ENCODE measurements at regions not wholly inside any gene's neighbourhood (a gene's known extent, or its start where the extent isn't known, plus 50 kb on each side); places are given as distances from the start of the nearest gene placed in this dataset.

DNA sequence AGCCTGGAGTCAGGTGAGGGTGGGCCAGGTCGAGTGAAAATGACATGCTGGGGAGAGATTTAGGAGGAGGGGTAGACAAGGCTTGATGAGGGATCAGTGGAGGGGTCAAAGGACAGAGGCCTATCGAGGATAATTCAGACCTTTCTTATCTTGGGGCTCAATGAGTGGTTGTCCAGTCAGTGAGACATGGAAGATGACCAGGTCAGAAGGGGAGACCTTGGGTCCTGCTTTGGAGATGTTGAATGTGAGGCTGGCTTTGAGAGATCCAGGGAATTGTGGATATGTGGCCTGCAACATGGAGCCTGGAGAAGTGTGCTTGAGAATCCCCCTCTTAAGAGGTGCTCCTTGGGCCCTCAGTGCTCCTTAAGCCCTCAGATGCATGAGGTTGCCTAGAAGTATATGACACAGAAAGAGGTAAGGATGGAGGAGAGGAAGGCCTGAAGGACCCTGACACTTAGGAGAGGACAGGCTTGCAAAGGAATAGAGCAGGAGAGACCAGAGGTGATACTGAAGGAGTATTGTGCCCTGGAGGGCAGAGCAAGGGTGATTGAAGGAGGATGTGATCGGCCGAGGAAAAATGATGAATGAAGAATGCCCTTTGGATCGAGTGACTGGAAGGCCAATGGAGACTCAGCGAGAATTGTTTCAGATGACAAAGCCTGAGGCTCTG is 129.8 kb upstream of the GPR26 start:
- Mint-ChIP-seq H3K27ac (no peak overlapping the region), H3K36me3 (ENCODE audit: low read depth) (no peaks in the 10 kb centered on the region), H3K4me1 (ENCODE audit: low read depth) (no peaks in the 10 kb centered on the region), H3K9me3 (peaks cover 3% of the 10 kb centered on the region), H3K4me3 (no peak overlapping the region), H3K27me3 (peaks cover 19% of the 10 kb centered on the region)
- DNase-seq, result no peak
- TF ChIP-seq, protein P1, sequence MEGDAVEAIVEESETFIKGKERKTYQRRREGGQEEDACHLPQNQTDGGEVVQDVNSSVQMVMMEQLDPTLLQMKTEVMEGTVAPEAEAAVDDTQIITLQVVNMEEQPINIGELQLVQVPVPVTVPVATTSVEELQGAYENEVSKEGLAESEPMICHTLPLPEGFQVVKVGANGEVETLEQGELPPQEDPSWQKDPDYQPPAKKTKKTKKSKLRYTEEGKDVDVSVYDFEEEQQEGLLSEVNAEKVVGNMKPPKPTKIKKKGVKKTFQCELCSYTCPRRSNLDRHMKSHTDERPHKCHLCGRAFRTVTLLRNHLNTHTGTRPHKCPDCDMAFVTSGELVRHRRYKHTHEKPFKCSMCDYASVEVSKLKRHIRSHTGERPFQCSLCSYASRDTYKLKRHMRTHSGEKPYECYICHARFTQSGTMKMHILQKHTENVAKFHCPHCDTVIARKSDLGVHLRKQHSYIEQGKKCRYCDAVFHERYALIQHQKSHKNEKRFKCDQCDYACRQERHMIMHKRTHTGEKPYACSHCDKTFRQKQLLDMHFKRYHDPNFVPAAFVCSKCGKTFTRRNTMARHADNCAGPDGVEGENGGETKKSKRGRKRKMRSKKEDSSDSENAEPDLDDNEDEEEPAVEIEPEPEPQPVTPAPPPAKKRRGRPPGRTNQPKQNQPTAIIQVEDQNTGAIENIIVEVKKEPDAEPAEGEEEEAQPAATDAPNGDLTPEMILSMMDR (IDR thresholded peaks at IDR 0.05), result no peak
- no peak for ATAC-seq
- ChIA-PET POLR2A (no interaction called here), CTCF (no interaction called here)
- intact Hi-C loops (cut with micrococcal nuclease), result no loop called here

DNA sequence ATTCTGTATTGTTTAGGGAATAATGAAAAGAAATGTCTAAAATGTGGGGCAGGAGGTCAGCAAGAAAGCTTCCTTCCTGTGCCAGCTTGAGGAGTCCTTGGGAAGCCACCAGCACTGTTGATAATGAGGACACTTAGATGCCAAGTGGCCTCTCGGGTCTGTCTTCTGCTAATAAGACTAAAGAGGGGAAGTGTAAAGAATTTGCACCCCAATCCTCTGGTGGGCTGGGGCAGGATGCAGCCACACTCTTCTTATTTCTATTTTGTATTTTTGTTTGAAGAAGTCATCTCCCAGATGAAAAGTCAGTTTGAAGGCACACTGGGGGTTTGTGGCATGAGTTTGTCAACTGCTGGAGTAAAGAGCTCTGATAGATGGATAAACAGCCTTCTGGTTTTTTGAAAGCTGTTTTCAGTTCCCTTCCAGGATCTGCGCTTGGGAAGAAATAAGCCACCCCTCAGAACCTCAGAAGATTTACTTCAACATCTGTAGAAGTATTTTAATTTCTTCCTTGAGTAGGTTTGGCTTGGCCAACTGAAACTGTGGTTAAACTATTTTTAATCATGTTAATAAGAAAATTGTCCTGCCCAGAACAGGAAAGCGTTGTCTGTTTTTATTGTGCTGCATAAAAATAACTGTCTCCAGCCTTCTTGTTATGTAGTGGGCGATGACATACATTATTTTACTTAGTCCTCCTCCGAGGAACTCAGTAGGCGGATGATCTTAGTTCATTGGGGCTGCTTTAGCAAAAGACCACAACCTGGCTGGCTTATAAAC is 128.8 kb upstream of the GPR26 start:
- POLR2A ChIA-PET, result no interaction called here
- TF ChIP-seq, protein P1 (IDR thresholded peaks at IDR 0.05), result no peak
- no peaks in the 10 kb centered on the region for H3K9me3 Mint-ChIP-seq
- H3K27ac Mint-ChIP-seq, result no peak overlapping the region
- peaks cover 13% of the 10 kb centered on the region for H3K27me3 Mint-ChIP-seq
- no peak for DNase-seq
- intact Hi-C loops (cut with micrococcal nuclease), result no loop called here
- no peak overlapping the region for H3K4me3 Mint-ChIP-seq
- H3K36me3 Mint-ChIP-seq (ENCODE audit: low read depth), result no peaks in the 10 kb centered on the region
- H3K4me1 Mint-ChIP-seq (ENCODE audit: low read depth), result no peaks in the 10 kb centered on the region
- CTCF ChIA-PET, result no interaction called here
- ATAC-seq, result no peak

DNA sequence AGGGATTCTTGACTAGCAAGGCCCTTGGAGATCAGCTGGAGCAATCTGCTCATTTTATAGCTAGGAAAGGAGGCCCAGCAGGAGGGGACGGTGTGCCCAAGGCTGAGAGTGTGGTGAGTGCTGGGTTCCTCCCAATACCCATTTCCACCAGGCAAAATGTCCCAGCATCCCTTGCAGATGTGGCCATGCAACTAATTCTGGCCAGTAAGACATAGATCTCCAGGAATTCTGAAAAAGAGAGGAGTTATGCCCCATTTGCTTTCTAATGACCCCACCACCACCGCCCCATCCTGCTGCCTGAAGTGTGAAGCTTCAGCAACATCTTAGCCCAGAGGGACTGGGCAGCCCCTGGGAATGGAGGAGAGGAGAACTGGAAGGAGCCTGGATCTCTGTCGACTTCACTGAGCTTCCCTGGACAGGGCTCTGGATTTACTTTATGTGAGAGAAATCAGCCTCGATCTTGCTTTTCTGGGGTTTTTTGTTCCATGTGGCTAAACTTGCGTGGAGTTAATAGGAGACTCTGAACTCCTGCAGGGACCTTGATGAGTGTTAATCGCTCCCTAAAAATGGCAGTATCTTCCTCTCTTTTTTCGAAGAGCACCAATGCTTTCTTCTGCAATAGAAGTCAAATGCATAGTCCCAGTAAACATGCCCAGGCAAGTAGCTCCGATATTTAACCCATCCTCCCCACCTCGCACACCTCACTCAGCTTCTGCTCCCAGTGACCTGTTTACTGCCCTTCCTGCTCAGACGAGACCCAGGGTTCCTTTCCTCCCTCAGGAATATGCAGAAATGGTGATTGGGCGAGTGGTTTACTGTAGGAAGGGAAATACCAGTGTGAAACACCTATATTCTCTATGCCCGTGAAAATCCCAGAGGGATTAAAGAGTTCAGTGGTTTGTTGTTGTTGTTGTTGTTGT is 127.5 kb upstream of the GPR26 start:
- intact Hi-C loops (cut with micrococcal nuclease), result no loop called here
- no peak for DNase-seq
- Mint-ChIP-seq H3K27ac (no peak overlapping the region), H3K4me3 (no peak overlapping the region), H3K36me3 (ENCODE audit: low read depth) (no peaks in the 10 kb centered on the region), H3K27me3 (peaks cover 9% of the 10 kb centered on the region), H3K9me3 (no peaks in the 10 kb centered on the region), H3K4me1 (ENCODE audit: low read depth) (no peaks in the 10 kb centered on the region)
- TF ChIP-seq, protein P1 (IDR thresholded peaks at IDR 0.05), result no peak
- no peak for ATAC-seq
- CTCF ChIA-PET, result no interaction called here
- POLR2A ChIA-PET, result no interaction called here

DNA sequence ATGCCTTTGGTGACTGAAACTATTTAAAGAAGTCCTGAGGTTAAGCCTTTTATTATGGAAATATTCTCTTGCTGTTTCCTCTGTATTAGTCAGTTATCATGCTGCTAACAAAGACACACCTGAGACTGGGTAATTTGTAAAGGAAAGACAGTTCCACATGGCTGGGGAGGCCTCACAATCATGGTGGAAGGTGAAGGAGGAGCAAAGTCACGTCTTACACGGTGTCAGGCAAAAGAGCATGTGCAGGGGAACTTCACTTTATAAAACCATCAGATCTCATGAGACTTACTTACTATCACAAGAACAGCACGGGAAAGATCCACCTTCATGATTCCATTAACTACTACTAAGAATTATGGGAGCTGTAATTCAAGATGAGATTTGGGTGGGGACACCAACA is 121.2 kb upstream of the GPR26 start:
- Mint-ChIP-seq H3K4me1 (ENCODE audit: low read depth) (no peaks in the 10 kb centered on the region), H3K27ac (no peak overlapping the region), H3K27me3 (peaks cover 13% of the 10 kb centered on the region), H3K4me3 (no peak overlapping the region), H3K9me3 (peaks cover 2% of the 10 kb centered on the region), H3K36me3 (ENCODE audit: low read depth) (no peaks in the 10 kb centered on the region)
- no peak for DNase-seq
- CTCF ChIA-PET, result no interaction called here
- POLR2A ChIA-PET, result no interaction called here
- intact Hi-C loops (cut with micrococcal nuclease), result no loop called here
- TF ChIP-seq, protein P1 (IDR thresholded peaks at IDR 0.05), result no peak
- no peak for ATAC-seq
